ENCODE measurements at regions not wholly inside any gene's neighbourhood (a gene's known extent, or its start where the extent isn't known, plus 50 kb on each side); places are given as distances from the start of the nearest gene placed in this dataset.

- TF ChIP-seq, protein P1, sequence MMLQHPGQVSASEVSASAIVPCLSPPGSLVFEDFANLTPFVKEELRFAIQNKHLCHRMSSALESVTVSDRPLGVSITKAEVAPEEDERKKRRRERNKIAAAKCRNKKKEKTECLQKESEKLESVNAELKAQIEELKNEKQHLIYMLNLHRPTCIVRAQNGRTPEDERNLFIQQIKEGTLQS (CRISPR knock-in tag; conservative IDR thresholded peaks at IDR 0.05): no peak
- no peak for TF ChIP-seq E2F1 (CRISPR knock-in tag; IDR thresholded peaks at IDR 0.05)
- TF ChIP-seq, protein P2, sequence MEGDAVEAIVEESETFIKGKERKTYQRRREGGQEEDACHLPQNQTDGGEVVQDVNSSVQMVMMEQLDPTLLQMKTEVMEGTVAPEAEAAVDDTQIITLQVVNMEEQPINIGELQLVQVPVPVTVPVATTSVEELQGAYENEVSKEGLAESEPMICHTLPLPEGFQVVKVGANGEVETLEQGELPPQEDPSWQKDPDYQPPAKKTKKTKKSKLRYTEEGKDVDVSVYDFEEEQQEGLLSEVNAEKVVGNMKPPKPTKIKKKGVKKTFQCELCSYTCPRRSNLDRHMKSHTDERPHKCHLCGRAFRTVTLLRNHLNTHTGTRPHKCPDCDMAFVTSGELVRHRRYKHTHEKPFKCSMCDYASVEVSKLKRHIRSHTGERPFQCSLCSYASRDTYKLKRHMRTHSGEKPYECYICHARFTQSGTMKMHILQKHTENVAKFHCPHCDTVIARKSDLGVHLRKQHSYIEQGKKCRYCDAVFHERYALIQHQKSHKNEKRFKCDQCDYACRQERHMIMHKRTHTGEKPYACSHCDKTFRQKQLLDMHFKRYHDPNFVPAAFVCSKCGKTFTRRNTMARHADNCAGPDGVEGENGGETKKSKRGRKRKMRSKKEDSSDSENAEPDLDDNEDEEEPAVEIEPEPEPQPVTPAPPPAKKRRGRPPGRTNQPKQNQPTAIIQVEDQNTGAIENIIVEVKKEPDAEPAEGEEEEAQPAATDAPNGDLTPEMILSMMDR (IDR thresholded peaks at IDR 0.05): no peak
Measured at GRCh38 chr2:234566622-234567021, 69.7 kb upstream of the ARL4C start.

Measured in WTC11 (cell line).